Right lobe of liver (tissue), 6 donors: ENCODE measurements at regions not wholly inside any gene's neighbourhood (a gene's known extent, or its start where the extent isn't known, plus 50 kb on each side); places are given as distances from the start of the nearest gene placed in this dataset.

ENCODE experiments used
- ATAC-seq, 4 donors: fragments of 200-7000 bp; cut with Tn5 transposase; one replicate each; pipeline ENCODE4 v1.9.1; 2020; ENCODE audit warnings: mild to moderate bottlenecking in 4 of 4, moderate library complexity in 4 of 4
- DNase-seq, 3 donors: peaks; one replicate each; pipeline ENCODE4 v3.0.0-alpha.2; 2020
- H3K27ac ChIP-seq, 3 donors: fragments of 200-600 bp; one replicate each; pipeline ENCODE4 v1.8.0; 2022
- H3K27me3 ChIP-seq, 2 donors: fragments of 200-600 bp; one replicate each; pipeline ENCODE4 v1.8.0; 2022
- H3K36me3 ChIP-seq, 4 donors: fragments of 200-600 bp; sonication (generic) in 1 of 4; one replicate each; pipeline versions ENCODE4 v1.5.1 to v1.8.0; 2017 to 2022; ENCODE audit warnings: control low read depth in 1 of 4
- H3K4me1 ChIP-seq, 4 donors: fragments of 200-600 bp; sonication (generic) in 1 of 4; one replicate each; pipeline versions ENCODE4 v1.5.1 to v1.8.0; 2017 to 2022; ENCODE audit warnings: control low read depth in 1 of 4
- H3K4me3 ChIP-seq, 3 donors: fragments of 200-600 bp; one replicate each; pipeline ENCODE4 v1.8.0; 2022
- H3K9me3 ChIP-seq, 4 donors: fragments of 200-600 bp; sonication (generic) in 1 of 4; one replicate each; pipeline versions ENCODE4 v1.5.1 to v1.8.0; 2017 to 2022; ENCODE audit warnings: control low read depth in 1 of 4
- CTCF ChIP-seq, 4 donors: fragments of 200-600 bp in 3 of 4; fragments of 450-650 bp in 1 of 4; IDR thresholded peaks; one replicate each; pipeline versions ENCODE4 v1.5.1 to v1.8.0; 2016 to 2022; ENCODE audit warnings: antibody characterized with exemption in 4 of 4, mild to moderate bottlenecking in 2 of 4
- POLR2A ChIP-seq: fragments of 450-650 bp; IDR thresholded peaks from one replicate; pipeline ENCODE4 v1.6.1; 2017; ENCODE audit warnings: antibody characterized with exemption, mild to moderate bottlenecking
- WGBS: methylation state at CpG from one replicate; pipeline ENCODE4 v1.1.6; 2018; ENCODE audit warnings: low coverage, low lambda C conversion rate; ENCODE audit not compliant: insufficient coverage; ENCODE audit errors: missing lambda C conversion rate; 5-methylcytosine and 5-hydroxymethylcytosine counted together
- intact Hi-C, 2 donors: fragments of 100-400 bp; cut with DNase I; formaldehyde crosslinking; loops; one replicate each; pipeline versions ENCODE4 v1.11.2 to v1.14.1; 2022
- donor health status: DM: no; HTN: yes; CAD: no.
- donor health status: DM: no; HTN: no; CAD: no.
- donor health status: DM: no; HTN: no; CAD: no.
- donor health status: DM: no; HTN: yes; CAD: no.
- donor health status: DM: no; HTN: yes; CAD: no.

- no peaks in the 10 kb centered on the region for H3K27me3 ChIP-seq
- DNase-seq (no peak), ATAC-seq (no peak)
- no peaks in the 10 kb centered on the region for H3K36me3 ChIP-seq
- no peak overlapping the region for H3K27ac ChIP-seq
- intact Hi-C loops, result no loop called here
- H3K9me3 ChIP-seq, result no peaks in the 10 kb centered on the region
- TF ChIP-seq POLR2A, result no peak
- no peak for TF ChIP-seq CTCF (IDR thresholded peaks at IDR 0.05)
- 73% methylated on average over 2 of the region's 10 CpGs for WGBS
- peaks cover 0 to 2% (median 0%) of the 10 kb centered on the region in 4 donors for H3K4me1 ChIP-seq
- no peak overlapping the region for H3K4me3 ChIP-seq
Observed at GRCh38 chr10:123529146-123529760, 136.9 kb upstream of the GPR26 start.

- no peaks in the 10 kb centered on the region for H3K27me3 ChIP-seq
- H3K4me1 ChIP-seq, result peaks cover 0 to 5% (median 0%) of the 10 kb centered on the region in 4 donors
- intact Hi-C loops, result no loop called here
- no peaks in the 10 kb centered on the region for H3K36me3 ChIP-seq
- no peak overlapping the region for H3K4me3 ChIP-seq
- H3K9me3 ChIP-seq, result no peaks in the 10 kb centered on the region
- H3K27ac ChIP-seq, result no peak overlapping the region
- ATAC-seq (no peak), DNase-seq (no peak)
- 56% methylated on average over 6 of the region's 9 CpGs for WGBS
- TF ChIP-seq POLR2A (no peak), CTCF (IDR thresholded peaks at IDR 0.05) (no peak)
Observed at GRCh38 chr10:123530166-123530870, 135.8 kb upstream of the GPR26 start.

DNA sequence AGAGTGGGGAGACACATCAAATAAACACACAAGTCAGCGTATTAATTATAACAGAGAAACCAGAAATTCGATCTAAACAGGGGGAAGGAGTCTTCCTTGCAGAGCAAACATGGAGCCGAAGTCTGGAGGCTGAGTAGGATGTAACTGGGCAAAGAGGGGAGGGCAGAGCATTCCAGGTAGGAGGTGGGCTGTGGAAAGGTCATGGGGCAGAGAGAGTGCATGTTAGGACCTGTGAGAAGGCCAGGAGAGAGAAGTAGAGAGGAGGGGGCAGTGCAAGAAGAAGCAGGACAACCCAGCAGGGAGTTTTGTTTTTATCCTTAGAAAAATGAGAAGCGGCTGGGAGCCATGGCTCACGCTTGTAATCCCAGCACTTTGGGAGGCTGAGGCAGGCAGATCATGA is 130.8 kb upstream of the GPR26 start:
- ATAC-seq, result no peak
- H3K36me3 ChIP-seq, result no peaks in the 10 kb centered on the region
- H3K4me3 ChIP-seq, result no peak overlapping the region
- H3K9me3 ChIP-seq, result no peaks in the 10 kb centered on the region
- TF ChIP-seq POLR2A (no peak), CTCF (IDR thresholded peaks at IDR 0.05) (no peak)
- peaks cover 0 to 5% (median 0%) of the 10 kb centered on the region in 4 donors for H3K4me1 ChIP-seq
- no peak overlapping the region for H3K27ac ChIP-seq
- no peaks in the 10 kb centered on the region for H3K27me3 ChIP-seq
- intact Hi-C loops, result no loop called here
- 76% methylated on average over 4 of the region's 5 CpGs for WGBS
- DNase-seq, result no peak

DNA sequence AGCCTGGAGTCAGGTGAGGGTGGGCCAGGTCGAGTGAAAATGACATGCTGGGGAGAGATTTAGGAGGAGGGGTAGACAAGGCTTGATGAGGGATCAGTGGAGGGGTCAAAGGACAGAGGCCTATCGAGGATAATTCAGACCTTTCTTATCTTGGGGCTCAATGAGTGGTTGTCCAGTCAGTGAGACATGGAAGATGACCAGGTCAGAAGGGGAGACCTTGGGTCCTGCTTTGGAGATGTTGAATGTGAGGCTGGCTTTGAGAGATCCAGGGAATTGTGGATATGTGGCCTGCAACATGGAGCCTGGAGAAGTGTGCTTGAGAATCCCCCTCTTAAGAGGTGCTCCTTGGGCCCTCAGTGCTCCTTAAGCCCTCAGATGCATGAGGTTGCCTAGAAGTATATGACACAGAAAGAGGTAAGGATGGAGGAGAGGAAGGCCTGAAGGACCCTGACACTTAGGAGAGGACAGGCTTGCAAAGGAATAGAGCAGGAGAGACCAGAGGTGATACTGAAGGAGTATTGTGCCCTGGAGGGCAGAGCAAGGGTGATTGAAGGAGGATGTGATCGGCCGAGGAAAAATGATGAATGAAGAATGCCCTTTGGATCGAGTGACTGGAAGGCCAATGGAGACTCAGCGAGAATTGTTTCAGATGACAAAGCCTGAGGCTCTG is 129.8 kb upstream of the GPR26 start:
- H3K4me3 ChIP-seq, result no peak overlapping the region
- intact Hi-C loops, result no loop called here
- TF ChIP-seq POLR2A (no peak), CTCF (IDR thresholded peaks at IDR 0.05) (no peak)
- 65% methylated on average over 6 of the region's 6 CpGs for WGBS
- H3K36me3 ChIP-seq, result no peaks in the 10 kb centered on the region
- no peak for ATAC-seq
- no peaks in the 10 kb centered on the region for H3K9me3 ChIP-seq
- H3K27me3 ChIP-seq, result no peaks in the 10 kb centered on the region
- H3K27ac ChIP-seq, result no peak overlapping the region
- H3K4me1 ChIP-seq, result peaks cover 0 to 5% (median 0%) of the 10 kb centered on the region in 4 donors
- DNase-seq, result no peak
